GM23338 (cell line): ENCODE measurements at regions not wholly inside any gene's neighbourhood (a gene's known extent, or its start where the extent isn't known, plus 50 kb on each side); places are given as distances from the start of the nearest gene placed in this dataset.

Experiments used
- ATAC-seq: fragments of 200-7000 bp; cut with Tn5 transposase; 3 replicates; pipeline ENCODE4 v1.9.1; 2020
- DNase-seq: peaks from one replicate; pipeline ENCODE4 v3.0.0-alpha.2; 2015; ENCODE audit warnings: low spot score
- H2AFZ ChIP-seq: fragments of 200-600 bp; sonication (generic); 2 replicates; pipeline ENCODE4 v1.8.0; 2016; ENCODE audit warnings: antibody characterized with exemption, mild to moderate bottlenecking, moderate library complexity
- H3F3A ChIP-seq: fragments of 200-600 bp; sonication (generic); replicated peaks from 2 replicates; pipeline ENCODE4 v1.8.0; 2017; ENCODE audit warnings: antibody characterized with exemption, mixed run types, low read depth
- H3K27ac ChIP-seq: fragments of 200-600 bp; sonication (generic); 2 replicates; pipeline ENCODE4 v1.6.1; 2016; ENCODE audit warnings: low read depth
- H3K27me3 ChIP-seq: fragments of 200-600 bp; sonication (generic); 2 replicates; pipeline ENCODE4 v1.8.0; 2016; ENCODE audit warnings: mild to moderate bottlenecking, mixed run types, moderate library complexity; ENCODE audit not compliant: insufficient read depth
- H3K36me3 ChIP-seq: fragments of 200-600 bp; sonication (generic); 2 replicates; pipeline ENCODE4 v1.8.0; 2016; ENCODE audit warnings: mild to moderate bottlenecking; ENCODE audit not compliant: insufficient read depth
- H3K4me1 ChIP-seq: fragments of 200-600 bp; sonication (generic); 2 replicates; pipeline ENCODE4 v1.8.0; 2016; ENCODE audit warnings: mild to moderate bottlenecking, moderate library complexity; ENCODE audit not compliant: insufficient read depth
- H3K4me2 ChIP-seq: fragments of 200-600 bp; sonication (generic); 2 replicates; pipeline ENCODE4 v1.7.1; 2017; ENCODE audit warnings: mixed run types
- H3K4me3 ChIP-seq: fragments of 200-600 bp; sonication (generic); 2 replicates; pipeline ENCODE4 v1.6.1; 2016; ENCODE audit warnings: mixed run types
- H3K79me2 ChIP-seq: fragments of 200-600 bp; sonication (generic); replicated peaks from 2 replicates; pipeline ENCODE4 v1.8.0; 2017; ENCODE audit warnings: mild to moderate bottlenecking; ENCODE audit not compliant: insufficient read depth
- H3K9me2 ChIP-seq: fragments of 200-600 bp; sonication (generic); 2 replicates; pipeline ENCODE4 v1.8.0; 2017; ENCODE audit not compliant: insufficient read depth
- H4K20me1 ChIP-seq: fragments of 200-600 bp; sonication (generic); replicated peaks from 2 replicates; pipeline ENCODE4 v1.8.0; 2017; ENCODE audit warnings: mild to moderate bottlenecking; ENCODE audit not compliant: insufficient read depth
- H3K27ac Mint-ChIP-seq: 2 replicates; pipeline ENCODE4 v1.8.0; 2020; ENCODE audit warnings: inconsistent platforms, mild to moderate bottlenecking, moderate library complexity, mixed read lengths
- H3K27me3 Mint-ChIP-seq: 3 replicates; pipeline ENCODE4 v1.8.0; 2022; ENCODE audit warnings: low read depth, mild to moderate bottlenecking, moderate library complexity, mixed read lengths, inconsistent platforms; ENCODE audit not compliant: insufficient read depth, poor library complexity
- H3K36me3 Mint-ChIP-seq: 3 replicates; pipeline ENCODE4 v1.8.0; 2021; ENCODE audit warnings: low read depth, mild to moderate bottlenecking, inconsistent platforms, moderate library complexity, mixed read lengths
- H3K4me1 Mint-ChIP-seq: 3 replicates; pipeline ENCODE4 v1.8.0; 2020; ENCODE audit warnings: mild to moderate bottlenecking, inconsistent platforms, mixed read lengths
- H3K4me3 Mint-ChIP-seq: 3 replicates; pipeline ENCODE4 v1.8.0; 2021; ENCODE audit warnings: moderate library complexity, mild to moderate bottlenecking, inconsistent platforms, mixed read lengths
- H3K9me3 Mint-ChIP-seq: 3 replicates; pipeline ENCODE4 v1.8.0; 2020; ENCODE audit warnings: moderate library complexity, mild to moderate bottlenecking, inconsistent platforms, mixed read lengths
- CREB1 ChIP-seq: fragments of 250-450 bp; sonication (Bioruptor Pico); IDR thresholded peaks from 2 replicates; pipeline ENCODE4 v1.5.0; 2020; ENCODE audit warnings: low read depth, mild to moderate bottlenecking, moderate library complexity
- EZH2 ChIP-seq: fragments of 200-600 bp; sonication (generic); IDR thresholded peaks from one replicate; pipeline ENCODE4 v1.8.0; 2017; ENCODE audit warnings: antibody characterized with exemption, mild to moderate bottlenecking, low read depth; ENCODE audit not compliant: unreplicated experiment
- EZH2phosphoT487 ChIP-seq: fragments of 200-600 bp; sonication (generic); IDR thresholded peaks from one replicate; pipeline ENCODE4 v1.8.1; 2018; ENCODE audit warnings: antibody characterized with exemption; ENCODE audit not compliant: unreplicated experiment
- JUNB ChIP-seq: IDR thresholded peaks from one replicate; pipeline ENCODE4 v1.6.1; 2016; ENCODE audit warnings: antibody characterized with exemption; ENCODE audit not compliant: unreplicated experiment
- NANOG ChIP-seq: IDR thresholded peaks from 2 replicates; pipeline ENCODE4 v1.6.1; 2016; ENCODE audit warnings: antibody characterized with exemption, borderline replicate concordance
- POLR2AphosphoS5 ChIP-seq: IDR thresholded peaks from 2 replicates; pipeline ENCODE4 v1.6.1; 2016; ENCODE audit warnings: antibody characterized with exemption, low read depth
- STAT1 ChIP-seq: IDR thresholded peaks from one replicate; pipeline ENCODE4 v1.6.1; 2016; ENCODE audit warnings: antibody characterized with exemption; ENCODE audit not compliant: unreplicated experiment
- ZNF114 ChIP-seq: fragments of 250-450 bp; sonication (Bioruptor Pico); IDR thresholded peaks from 2 replicates; pipeline ENCODE4 v1.5.0; 2020; ENCODE audit warnings: mild to moderate bottlenecking, moderate library complexity
- ZNF331 ChIP-seq: fragments of 250-450 bp; sonication (Bioruptor Pico); IDR thresholded peaks from 2 replicates; pipeline ENCODE4 v1.5.0; 2020; ENCODE audit warnings: low read depth, mild to moderate bottlenecking, moderate library complexity
- TF ChIP-seq, protein P1 (sequence below), 2 experiments: fragments of 200-600 bp in 1 of 2; sonication (generic) in 1 of 2; conservative IDR thresholded peaks; 2 replicates each; pipeline versions ENCODE4 v1.5.1 to v1.6.1; 2016 to 2017; ENCODE audit warnings: antibody characterized with exemption in 2 of 2, low read depth in 2 of 2, mild to moderate bottlenecking in 2 of 2, moderate library complexity in 1 of 2
- TF ChIP-seq, protein P2 (sequence below): IDR thresholded peaks from 2 replicates; pipeline ENCODE4 v1.6.1; 2016; ENCODE audit warnings: antibody characterized with exemption
- TF ChIP-seq, protein P3 (sequence below): fragments of 250-450 bp; sonication (Bioruptor Pico); IDR thresholded peaks from 2 replicates; pipeline ENCODE4 v1.5.0; 2020; ENCODE audit warnings: mild to moderate bottlenecking, moderate library complexity
- TF ChIP-seq, protein P4 (sequence below): IDR thresholded peaks from one replicate; pipeline ENCODE4 v1.6.1; 2018; ENCODE audit warnings: antibody characterized with exemption; ENCODE audit not compliant: unreplicated experiment

DNA sequence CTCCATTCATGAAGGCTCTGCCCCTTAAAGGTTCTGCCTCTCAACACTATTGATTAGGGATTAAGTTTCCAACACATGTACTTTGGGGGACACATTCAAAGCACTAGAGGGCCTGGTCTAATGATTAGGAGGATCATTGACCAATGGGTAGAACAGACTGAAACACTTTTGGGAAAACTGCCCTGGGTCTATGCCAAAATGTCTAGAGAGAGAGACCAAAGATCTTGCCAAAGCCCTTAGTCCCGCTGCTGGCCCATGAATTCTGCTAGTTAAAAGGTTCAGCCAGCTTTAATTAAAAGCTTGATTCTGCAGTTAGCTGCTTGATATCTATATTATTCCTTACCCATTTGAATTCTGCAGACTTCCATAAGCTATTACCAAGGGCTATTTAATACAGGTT is 613.2 kb downstream of the SLC4A3 start (continued):
- TF ChIP-seq EZH2phosphoT487 (no peak), ZNF331 (CRISPR knock-in tag) (no peak), CREB1 (CRISPR knock-in tag) (no peak), EZH2 (no peak), POLR2AphosphoS5 (no peak)

DNA sequence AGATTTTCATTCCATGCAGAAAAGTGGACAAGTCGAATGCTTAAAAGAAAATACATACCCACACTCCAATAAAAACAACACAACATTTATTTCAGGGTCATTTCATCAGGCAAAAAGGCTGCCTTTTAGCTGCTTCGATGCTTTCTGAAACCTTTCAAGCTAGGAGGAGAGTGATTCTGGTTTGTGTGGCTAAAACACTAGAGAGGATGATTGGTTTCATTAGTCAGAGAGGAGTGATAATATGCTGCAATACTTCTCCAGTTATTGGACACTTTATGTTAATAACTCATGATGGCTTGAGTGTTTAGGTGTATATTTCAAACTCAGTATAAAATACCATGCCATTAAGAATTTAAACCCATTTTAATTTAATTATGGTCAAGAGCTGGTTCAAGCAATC is 614.0 kb downstream of the SLC4A3 start:
- H3K4me3 Mint-ChIP-seq = no peak overlapping the region
- no peaks in the 10 kb centered on the region for H3K36me3 ChIP-seq
- no peak overlapping the region for H2AFZ ChIP-seq

More for the DNA sequence above, 614.0 kb downstream of the SLC4A3 start:
- H3K4me3 ChIP-seq = no peak overlapping the region
- no peak for ATAC-seq
- H3K27me3 ChIP-seq = no peaks in the 10 kb centered on the region
- Mint-ChIP-seq H3K27me3 (no peaks in the 10 kb centered on the region), H3K36me3 (no peaks in the 10 kb centered on the region), H3K9me3 (no peaks in the 10 kb centered on the region), H3K4me1 (peaks cover 5% of the 10 kb centered on the region; the same call in 2 of the 3 replicates), H3K27ac (no peak overlapping the region)
- no peaks in the 10 kb centered on the region; the same call in 1 of the 2 replicates for H3K4me1 ChIP-seq
- no peaks in the 10 kb centered on the region for H4K20me1 ChIP-seq
- no peak overlapping the region for H3K27ac ChIP-seq
- peaks cover 17% of the 10 kb centered on the region; the same call in 1 of the 2 replicates for H3K9me2 ChIP-seq
- no peaks in the 10 kb centered on the region for H3F3A ChIP-seq
- no peaks in the 10 kb centered on the region for H3K79me2 ChIP-seq
- TF ChIP-seq, protein P1, sequence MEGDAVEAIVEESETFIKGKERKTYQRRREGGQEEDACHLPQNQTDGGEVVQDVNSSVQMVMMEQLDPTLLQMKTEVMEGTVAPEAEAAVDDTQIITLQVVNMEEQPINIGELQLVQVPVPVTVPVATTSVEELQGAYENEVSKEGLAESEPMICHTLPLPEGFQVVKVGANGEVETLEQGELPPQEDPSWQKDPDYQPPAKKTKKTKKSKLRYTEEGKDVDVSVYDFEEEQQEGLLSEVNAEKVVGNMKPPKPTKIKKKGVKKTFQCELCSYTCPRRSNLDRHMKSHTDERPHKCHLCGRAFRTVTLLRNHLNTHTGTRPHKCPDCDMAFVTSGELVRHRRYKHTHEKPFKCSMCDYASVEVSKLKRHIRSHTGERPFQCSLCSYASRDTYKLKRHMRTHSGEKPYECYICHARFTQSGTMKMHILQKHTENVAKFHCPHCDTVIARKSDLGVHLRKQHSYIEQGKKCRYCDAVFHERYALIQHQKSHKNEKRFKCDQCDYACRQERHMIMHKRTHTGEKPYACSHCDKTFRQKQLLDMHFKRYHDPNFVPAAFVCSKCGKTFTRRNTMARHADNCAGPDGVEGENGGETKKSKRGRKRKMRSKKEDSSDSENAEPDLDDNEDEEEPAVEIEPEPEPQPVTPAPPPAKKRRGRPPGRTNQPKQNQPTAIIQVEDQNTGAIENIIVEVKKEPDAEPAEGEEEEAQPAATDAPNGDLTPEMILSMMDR (conservative IDR thresholded peaks at IDR 0.05; ENCODE audit: low read depth in 2 of 2) = no peak
- TF ChIP-seq POLR2AphosphoS5 (no peak), ZNF114 (CRISPR knock-in tag) (no peak), EZH2 (no peak), JUNB (no peak), EZH2phosphoT487 (no peak), CREB1 (CRISPR knock-in tag) (no peak), ZNF331 (CRISPR knock-in tag) (no peak), NANOG (no peak), STAT1 (no peak)
- TF ChIP-seq, protein P2, sequence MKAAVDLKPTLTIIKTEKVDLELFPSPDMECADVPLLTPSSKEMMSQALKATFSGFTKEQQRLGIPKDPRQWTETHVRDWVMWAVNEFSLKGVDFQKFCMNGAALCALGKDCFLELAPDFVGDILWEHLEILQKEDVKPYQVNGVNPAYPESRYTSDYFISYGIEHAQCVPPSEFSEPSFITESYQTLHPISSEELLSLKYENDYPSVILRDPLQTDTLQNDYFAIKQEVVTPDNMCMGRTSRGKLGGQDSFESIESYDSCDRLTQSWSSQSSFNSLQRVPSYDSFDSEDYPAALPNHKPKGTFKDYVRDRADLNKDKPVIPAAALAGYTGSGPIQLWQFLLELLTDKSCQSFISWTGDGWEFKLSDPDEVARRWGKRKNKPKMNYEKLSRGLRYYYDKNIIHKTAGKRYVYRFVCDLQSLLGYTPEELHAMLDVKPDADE = no peak
- TF ChIP-seq, protein P3, sequence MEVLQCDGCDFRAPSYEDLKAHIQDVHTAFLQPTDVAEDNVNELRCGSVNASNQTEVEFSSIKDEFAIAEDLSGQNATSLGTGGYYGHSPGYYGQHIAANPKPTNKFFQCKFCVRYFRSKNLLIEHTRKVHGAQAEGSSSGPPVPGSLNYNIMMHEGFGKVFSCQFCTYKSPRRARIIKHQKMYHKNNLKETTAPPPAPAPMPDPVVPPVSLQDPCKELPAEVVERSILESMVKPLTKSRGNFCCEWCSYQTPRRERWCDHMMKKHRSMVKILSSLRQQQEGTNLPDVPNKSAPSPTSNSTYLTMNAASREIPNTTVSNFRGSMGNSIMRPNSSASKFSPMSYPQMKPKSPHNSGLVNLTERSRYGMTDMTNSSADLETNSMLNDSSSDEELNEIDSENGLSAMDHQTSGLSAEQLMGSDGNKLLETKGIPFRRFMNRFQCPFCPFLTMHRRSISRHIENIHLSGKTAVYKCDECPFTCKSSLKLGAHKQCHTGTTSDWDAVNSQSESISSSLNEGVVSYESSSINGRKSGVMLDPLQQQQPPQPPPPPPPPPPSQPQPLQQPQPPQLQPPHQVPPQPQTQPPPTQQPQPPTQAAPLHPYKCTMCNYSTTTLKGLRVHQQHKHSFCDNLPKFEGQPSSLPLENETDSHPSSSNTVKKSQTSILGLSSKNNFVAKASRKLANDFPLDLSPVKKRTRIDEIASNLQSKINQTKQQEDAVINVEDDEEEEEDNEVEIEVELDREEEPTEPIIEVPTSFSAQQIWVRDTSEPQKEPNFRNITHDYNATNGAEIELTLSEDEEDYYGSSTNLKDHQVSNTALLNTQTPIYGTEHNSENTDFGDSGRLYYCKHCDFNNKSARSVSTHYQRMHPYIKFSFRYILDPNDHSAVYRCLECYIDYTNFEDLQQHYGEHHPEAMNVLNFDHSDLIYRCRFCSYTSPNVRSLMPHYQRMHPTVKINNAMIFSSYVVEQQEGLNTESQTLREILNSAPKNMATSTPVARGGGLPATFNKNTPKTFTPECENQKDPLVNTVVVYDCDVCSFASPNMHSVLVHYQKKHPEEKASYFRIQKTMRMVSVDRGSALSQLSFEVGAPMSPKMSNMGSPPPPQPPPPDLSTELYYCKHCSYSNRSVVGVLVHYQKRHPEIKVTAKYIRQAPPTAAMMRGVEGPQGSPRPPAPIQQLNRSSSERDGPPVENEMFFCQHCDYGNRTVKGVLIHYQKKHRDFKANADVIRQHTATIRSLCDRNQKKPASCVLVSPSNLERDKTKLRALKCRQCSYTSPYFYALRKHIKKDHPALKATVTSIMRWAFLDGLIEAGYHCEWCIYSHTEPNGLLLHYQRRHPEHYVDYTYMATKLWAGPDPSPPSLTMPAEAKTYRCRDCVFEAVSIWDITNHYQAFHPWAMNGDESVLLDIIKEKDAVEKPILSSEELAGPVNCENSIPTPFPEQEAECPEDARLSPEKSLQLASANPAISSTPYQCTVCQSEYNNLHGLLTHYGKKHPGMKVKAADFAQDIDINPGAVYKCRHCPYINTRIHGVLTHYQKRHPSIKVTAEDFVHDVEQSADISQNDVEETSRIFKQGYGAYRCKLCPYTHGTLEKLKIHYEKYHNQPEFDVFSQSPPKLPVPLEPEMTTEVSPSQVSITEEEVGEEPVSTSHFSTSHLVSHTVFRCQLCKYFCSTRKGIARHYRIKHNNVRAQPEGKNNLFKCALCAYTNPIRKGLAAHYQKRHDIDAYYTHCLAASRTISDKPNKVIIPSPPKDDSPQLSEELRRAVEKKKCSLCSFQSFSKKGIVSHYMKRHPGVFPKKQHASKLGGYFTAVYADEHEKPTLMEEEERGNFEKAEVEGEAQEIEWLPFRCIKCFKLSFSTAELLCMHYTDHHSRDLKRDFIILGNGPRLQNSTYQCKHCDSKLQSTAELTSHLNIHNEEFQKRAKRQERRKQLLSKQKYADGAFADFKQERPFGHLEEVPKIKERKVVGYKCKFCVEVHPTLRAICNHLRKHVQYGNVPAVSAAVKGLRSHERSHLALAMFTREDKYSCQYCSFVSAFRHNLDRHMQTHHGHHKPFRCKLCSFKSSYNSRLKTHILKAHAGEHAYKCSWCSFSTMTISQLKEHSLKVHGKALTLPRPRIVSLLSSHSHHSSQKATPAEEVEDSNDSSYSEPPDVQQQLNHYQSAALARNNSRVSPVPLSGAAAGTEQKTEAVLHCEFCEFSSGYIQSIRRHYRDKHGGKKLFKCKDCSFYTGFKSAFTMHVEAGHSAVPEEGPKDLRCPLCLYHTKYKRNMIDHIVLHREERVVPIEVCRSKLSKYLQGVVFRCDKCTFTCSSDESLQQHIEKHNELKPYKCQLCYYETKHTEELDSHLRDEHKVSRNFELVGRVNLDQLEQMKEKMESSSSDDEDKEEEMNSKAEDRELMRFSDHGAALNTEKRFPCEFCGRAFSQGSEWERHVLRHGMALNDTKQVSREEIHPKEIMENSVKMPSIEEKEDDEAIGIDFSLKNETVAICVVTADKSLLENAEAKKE = no peak
- TF ChIP-seq, protein P4, sequence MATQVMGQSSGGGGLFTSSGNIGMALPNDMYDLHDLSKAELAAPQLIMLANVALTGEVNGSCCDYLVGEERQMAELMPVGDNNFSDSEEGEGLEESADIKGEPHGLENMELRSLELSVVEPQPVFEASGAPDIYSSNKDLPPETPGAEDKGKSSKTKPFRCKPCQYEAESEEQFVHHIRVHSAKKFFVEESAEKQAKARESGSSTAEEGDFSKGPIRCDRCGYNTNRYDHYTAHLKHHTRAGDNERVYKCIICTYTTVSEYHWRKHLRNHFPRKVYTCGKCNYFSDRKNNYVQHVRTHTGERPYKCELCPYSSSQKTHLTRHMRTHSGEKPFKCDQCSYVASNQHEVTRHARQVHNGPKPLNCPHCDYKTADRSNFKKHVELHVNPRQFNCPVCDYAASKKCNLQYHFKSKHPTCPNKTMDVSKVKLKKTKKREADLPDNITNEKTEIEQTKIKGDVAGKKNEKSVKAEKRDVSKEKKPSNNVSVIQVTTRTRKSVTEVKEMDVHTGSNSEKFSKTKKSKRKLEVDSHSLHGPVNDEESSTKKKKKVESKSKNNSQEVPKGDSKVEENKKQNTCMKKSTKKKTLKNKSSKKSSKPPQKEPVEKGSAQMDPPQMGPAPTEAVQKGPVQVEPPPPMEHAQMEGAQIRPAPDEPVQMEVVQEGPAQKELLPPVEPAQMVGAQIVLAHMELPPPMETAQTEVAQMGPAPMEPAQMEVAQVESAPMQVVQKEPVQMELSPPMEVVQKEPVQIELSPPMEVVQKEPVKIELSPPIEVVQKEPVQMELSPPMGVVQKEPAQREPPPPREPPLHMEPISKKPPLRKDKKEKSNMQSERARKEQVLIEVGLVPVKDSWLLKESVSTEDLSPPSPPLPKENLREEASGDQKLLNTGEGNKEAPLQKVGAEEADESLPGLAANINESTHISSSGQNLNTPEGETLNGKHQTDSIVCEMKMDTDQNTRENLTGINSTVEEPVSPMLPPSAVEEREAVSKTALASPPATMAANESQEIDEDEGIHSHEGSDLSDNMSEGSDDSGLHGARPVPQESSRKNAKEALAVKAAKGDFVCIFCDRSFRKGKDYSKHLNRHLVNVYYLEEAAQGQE = no peak
- no peak for DNase-seq
- no peak overlapping the region for H3K4me2 ChIP-seq
